NCI-H1436 (cell line): ENCODE measurements at regions not wholly inside any gene's neighbourhood (a gene's known extent, or its start where the extent isn't known, plus 50 kb on each side); places are given as distances from the start of the nearest gene placed in this dataset.

Experiments used
- DNase-seq: peaks from one replicate; lab custom pipeline; 2025; lab: John Stamatoyannopoulos, UW

DNA sequence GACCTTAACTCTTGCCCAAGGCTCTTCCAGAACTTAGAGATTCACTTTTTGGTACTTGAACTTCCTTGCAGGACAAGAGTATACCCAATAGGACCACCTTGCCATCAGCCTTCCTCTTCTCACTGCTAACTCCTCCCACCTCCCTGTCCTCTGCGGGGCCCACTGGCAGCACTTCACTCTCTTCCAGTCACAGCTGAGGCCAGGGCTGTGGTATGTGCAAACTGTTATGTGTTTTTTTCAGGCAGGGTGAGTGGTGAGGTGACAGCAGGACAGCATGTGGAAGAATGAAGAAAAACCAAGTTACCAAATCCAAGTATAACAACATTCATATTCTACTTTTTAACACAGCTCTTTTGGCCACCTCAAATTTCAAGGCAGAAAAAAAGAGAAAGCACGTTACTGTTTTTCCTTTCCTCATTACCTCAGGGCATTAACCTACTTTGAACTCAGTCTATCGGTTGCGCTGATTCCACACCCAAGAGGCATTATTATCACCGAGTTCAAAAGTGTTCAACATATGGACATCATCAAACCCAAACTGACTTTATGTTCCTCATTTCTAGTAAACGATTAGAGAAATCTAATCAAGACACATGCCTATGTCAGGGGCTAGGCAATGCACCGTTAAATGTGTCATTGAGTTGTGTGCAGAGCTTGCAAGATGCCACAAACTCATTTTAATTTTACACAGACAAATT lies 605.2 kb upstream of the SYT4 start:
- no peak for DNase-seq

DNA sequence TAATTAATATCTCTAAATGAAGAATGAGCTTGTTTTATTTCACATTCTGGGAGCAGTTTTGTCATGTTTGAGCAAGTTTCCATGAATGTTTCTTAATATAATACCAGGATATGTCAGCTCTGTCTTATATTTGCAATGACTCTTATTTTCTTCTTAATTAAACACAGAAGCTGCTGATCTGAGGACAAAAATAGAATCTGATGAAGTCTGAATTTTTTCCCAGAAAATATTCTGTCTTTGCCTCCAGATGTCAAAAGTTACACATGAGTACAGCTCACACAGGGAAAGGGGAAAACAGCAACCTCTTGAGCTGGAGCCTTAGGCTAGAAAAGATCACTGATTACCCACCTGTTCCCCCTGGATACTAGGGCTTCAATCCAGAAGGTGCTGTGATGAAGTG lies 606.6 kb upstream of the SYT4 start:
- DNase-seq: no peak

DNA sequence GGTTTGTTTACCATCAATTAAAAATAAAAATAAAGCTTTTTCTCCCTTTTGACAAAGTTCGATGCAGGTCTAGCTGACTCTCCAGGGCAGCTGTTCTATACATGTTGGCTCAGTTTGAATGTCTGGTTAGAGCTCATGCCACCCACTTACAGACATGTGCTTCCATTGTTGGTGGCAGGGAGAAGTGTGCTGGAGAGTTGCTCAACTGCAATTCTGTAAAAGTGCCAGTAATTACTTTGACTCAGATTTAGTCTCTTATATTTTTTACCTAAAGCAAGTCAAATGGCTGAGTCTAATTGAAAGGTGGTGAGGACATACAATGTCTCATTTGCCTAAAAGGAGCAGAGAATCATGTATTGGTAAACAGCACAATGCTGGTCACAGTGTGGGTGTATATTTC lies 609.1 kb upstream of the SYT4 start:
- peak; percentile 13 for DNase-seq

DNA sequence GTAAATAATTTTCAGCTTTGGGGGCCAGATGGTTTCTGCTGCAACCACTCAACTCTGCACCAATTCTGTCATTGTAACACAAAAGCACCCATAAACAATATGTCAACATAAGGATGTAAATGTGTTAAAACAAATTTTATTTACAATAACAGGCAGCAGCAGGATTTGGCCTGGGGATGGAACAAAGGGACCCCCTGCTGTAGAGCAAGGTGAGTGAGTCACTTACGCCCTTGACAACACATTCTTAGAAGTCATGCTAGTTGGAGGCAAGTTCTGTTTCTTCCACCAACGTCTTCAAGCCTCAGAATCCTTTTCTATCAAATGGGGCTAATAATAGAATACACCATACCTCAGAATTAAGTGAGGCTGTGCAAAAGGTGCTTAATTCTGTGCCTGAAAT lies 610.2 kb upstream of the SYT4 start:
- no peak for DNase-seq

DNA sequence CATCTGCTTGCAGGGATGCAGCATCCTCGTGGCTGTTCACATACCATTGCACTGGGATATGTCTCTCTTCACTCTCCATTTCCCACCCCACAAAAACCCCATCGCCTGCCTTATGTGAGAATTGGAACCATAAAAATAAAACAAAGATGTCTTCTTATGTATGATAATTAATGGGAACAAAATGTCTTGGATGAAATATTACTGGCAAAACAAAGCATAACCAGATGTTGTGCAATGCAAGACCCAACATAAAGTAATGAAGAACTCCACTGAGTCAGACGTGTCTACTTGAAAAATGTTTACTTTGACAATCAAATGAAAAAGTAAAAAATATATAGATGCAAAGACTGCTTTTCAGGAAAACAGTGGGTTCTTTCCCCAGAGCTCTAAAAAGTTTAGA lies 611.3 kb upstream of the SYT4 start:
- no peak for DNase-seq

DNA sequence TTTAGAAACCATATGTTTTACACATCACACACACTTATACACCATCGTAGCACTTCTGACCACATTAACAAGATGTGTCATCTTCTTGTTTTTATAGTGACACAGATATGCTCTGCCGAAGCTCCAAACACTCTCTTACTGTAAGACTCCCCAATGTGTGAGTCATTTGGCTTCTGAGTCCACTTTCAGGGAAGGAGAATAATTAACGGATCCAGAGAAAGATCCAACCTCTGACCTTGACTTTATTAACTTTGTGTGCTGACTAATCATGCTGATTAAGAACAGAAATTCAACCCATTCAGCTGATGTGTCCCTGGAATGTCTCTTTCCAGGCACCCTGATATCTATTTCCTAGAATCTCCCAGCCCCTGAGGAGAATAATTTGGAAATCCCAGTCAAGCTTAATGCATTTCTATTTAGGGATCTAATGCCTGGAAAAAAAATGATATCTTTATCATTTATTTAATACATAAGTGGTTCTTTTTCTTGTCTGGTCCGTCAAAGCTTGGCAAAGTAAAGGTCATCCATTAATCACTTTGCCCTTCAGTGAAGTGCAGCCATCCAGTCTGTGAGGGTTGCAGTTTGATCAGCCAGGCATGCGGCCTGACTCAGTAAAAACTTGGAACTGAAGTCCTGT lies 615.8 kb upstream of the SYT4 start:
- no peak for DNase-seq

DNA sequence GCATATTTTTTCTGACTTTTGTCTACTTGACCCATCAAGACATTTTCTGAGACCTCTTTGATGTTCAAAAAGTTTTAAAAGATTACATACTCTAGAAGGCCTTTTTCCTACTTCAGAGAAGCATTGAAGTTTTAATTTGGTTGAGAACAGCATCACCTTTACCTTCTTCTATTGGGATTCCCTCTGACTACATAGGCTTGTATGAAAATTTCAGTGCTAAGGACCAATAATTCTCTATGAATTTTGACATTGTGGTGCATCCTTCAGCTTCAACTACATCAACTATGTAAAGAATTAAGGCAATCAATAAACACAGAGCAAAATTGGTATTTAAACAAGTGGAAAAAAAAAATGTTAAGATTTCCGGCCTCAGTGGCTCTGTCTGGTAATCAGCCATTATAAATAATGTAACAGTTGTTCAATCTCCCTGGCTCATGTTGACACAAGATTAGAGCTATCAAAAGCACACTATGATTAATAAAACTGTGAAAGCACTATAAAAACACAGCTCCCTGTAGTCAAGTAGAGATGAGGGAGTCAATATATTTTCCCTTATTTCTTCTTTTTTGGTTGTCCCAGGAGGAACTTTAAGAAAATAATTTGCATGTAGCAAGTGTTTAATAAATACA lies 627.0 kb upstream of the SYT4 start:
- no peak for DNase-seq

DNA sequence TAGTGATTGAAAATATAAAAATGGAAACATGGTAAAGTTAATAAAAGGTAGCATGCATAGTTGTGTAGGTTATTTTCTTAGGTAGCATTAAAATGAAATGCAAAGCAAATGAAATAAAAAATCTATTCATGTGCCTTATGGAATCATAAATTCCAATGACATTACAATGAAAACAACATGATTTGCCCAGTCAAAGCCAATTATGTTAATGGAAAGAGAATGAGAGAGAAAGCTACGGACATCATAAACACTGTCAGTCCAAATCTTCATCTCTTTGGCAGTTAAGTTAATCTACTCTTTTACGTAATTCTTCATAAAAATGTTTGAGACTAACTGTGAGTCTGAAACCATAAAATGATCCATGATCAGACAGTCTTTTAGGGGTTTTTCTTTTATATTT lies 636.7 kb upstream of the SYT4 start:
- DNase-seq: no peak

DNA sequence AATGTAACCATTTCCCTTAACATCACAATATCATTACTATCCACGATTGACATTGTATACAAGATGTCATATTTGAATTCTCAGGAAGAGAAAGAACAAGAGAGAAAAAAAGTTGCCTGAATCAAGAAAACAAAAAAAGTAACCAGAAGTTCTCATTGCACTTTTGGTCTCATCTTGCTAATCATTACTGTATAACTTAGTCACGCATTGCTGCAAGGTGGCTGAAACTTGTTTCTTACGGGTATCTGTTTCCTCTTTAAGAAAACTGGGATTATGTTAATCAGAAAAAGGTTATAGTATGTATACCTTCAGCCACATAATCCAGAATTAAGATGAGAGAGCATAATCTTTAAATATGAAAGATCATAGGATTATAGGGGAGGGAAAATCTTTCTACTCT lies 639.7 kb upstream of the SYT4 start:
- no peak for DNase-seq

DNA sequence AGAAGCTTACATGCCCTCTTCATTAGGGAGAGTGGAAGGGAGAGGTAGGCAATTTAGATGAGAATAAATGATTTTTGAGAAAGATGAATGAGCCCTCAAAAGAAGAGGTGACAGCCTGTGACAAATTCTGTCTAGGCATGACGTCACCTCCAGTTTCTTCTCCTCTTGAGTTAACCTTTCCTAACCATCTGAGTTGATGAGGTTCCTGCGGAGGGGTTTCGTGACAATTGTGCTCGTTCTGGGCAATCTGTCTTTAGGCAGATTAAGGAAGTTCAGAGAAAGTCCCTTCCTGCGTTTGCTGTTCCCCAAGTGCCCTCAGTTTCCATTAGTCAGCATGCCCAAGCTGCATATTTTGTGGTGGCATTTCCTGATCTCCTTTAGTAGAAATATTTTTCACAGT lies 640.2 kb upstream of the SYT4 start:
- DNase-seq: no peak

DNA sequence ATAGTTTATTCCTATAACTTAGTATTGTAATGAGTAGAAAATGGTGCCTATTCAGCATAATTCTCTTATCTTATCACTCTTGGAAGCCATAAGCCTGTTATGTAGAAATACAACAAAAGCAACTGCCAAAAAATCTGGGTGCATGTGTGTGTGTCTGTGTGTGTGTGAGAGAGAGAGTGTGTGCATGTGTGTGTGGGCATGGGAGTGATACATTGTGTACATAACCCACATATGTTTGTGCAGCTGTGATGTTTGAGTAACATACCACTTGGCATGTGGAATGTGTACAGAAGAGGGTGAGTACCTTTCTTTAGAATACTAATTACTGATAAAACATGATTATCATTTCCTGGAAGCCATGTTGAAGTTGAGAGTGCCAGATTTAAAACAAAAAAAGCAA lies 642.3 kb upstream of the SYT4 start:
- no peak for DNase-seq

DNA sequence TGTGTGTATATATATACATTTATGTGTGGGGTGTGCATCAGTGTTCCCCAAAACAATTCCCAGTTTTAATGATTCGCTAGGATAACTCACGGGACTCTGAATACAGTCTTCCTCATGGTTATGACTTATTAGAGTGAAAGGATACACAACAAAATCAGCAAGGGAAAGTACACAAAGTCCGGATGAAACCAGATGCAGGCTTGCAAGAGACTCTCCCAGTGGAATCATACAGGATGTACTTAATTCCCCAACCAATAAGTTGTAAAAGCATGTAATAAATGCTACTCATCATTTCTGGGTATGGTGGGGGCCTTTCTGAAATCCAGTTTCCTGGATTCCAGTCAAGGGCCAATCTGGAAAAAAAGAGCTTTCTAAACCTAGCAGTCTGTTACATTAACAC lies 654.1 kb upstream of the SYT4 start:
- DNase-seq: no peak

DNA sequence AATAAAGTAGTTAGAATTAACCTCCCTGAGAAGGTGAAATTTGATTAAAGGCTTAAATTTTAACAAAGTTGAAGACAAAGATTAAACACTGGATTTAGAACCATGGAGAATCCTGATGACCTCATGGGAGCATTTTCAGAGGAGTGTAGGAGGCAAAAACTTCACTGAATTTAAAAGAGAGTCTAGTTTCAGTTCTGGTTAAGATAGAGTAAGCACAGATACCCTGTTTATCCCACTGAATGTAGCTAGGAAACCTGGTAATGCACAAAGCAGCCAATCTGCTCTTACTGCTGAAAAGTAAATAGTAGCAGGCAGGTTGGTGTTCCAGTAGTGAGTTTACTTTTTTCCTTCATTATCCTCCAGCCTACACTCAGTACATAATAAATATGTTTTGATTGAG lies 654.9 kb upstream of the SYT4 start:
- no peak for DNase-seq

DNA sequence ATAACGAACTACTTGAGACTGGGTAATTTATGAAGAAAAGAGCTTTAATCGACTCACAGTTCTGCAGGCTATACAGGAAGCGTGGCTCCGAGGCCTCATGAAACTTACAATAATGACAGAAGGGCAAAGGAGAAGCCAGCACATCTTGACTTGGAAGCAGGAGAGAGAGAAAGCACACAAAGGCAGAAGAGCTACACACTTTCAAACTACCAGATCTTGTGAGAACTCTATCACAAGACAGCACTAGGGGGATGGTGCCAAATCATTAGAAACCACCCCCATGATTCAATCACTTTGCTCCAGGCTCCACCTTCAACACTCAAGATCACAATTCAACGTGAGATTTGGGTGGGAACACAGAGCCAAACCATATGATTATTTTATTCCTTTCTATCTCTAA lies 655.9 kb upstream of the SYT4 start:
- no peak for DNase-seq

DNA sequence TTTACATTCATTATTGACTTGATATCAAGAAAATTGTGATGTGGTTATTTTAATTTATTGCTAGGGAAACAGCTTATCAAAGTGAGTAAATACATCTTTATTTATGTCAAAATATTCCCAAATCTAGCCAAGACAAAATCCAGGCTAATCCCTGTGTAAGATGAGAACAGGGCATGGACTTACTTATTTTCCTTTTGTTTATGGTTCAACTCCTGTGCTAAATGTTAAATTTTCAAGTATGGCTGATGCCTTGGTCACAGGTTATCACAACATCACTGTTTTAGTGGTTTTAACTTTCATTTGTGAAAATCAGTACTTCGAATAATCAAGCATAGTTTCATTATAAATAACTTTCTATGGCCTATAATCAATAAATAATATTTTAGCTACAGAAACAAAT lies 657.0 kb upstream of the SYT4 start:
- DNase-seq: no peak

DNA sequence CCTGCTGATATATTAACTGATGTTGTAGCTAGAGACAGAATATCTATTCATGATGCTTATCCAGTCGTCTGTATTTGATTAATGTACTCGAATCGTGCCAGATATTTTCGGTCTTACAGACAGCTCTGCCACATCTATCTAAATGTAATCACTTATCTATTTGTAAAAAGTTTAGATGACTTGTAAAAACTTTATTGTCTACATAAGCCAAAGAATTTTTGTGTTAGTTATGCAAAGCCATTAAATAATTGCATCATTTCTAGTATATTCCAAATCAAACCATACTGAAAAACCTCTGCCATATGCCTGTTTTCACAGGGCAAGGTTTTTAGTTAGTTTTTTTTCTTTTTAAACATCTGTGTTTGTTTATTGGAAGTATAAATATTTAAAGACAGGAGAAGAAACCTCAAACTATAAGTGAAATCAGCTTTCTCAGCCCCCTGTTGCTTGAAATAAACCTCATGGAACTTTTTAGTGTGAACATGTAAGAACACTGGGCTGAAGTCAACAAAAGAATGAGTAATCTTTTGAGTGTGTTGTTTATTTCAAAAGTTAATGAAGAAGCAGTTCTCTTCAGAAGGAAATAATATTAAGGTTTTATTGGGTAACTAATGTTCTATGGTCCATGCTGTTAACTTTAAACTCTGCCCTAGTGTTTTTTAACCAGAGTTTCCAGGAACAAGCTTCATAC lies 657.6 kb upstream of the SYT4 start:
- DNase-seq: no peak

DNA sequence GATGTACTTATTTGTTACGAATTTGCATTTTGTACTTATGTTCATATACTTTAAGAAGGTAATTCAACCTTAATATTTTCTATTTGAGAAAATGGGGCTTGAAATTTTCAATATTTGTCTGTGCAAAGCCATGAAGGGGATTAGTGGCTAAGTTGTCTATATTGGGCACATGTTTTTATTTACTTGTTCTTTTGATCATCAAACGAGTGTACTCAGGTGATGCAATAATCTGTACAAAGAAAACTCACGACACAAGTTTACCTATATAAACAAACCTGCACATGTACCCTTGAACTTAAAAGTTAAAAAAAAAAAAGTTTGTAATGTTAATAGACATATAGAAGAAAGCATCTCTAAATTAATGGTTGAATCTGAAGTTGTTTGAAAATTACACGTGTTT lies 658.9 kb upstream of the SYT4 start:
- no peak for DNase-seq

DNA sequence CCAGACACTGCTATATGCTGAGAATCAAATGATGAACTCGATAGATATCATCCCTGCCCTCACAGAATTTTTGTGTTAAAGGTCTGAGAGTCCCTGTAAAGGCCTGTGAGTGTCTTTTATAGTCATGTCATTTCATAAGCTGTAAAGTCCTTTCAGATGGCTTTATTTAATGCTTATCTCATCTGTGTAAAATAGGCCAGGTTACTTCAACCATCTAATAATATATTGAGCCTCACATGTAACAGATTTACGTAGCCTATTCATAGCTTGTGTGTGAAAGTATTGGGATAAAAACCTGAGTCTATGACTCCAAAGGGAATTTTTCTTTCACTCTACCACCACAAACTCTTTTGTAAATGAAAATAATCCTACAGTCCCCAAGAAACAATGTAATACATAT lies 672.0 kb upstream of the SYT4 start:
- no peak for DNase-seq

DNA sequence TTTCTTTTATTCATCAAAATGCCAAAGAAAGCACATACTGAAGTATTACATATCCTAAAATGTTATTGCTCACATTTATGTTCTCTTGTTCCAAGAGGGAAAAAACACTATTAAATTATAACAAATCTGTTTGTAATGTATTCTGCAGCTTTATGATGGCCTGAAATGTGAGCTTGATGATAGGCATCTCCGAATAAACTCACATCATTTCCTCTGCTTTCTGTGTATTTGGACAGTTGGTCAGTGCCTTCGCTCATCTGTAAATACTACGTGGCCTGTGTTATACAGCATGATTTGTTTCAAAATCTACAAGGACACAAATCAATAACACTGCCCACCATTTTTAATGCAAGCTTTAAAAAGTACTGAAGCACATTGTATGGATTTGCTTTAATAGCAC lies 672.8 kb upstream of the SYT4 start:
- no peak for DNase-seq

DNA sequence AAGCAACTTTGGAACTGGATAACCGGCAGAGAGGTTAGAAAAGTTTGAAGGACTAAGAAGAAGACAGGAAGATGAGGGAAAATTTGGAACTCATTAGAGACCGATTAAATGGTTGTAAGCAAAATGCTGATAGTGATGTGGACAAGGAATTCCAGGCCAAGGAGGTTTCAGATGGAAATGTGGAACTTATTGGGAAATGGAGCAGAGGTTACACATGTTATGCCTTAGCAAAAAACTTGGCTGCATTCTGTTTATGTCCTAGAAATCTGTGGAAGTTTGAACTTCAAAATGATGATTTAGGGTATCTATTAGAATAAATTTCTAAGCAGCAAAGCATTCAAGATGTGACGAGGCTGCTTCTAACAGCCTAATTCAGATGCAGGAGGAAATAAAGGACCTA lies 675.1 kb upstream of the SYT4 start:
- DNase-seq: no peak

DNA sequence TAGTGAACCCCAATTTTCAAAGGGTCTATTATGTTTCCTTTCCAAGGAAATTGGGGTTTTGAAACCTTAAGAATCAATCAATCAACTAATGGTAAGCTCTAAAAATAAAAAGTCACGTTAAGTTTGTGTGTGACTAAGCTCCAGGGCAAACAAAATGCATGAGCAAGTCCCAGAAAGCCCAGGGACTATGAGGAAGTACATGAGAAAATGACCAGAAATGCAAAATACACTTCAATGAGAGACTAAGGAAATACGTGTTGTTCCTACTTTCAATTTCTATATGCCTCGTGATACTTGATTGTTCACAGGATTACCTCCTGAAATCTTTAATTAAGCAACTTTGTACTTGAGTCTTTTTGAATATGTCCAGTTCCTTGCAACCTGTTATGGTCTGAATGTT lies 684.4 kb upstream of the SYT4 start:
- DNase-seq: no peak

DNA sequence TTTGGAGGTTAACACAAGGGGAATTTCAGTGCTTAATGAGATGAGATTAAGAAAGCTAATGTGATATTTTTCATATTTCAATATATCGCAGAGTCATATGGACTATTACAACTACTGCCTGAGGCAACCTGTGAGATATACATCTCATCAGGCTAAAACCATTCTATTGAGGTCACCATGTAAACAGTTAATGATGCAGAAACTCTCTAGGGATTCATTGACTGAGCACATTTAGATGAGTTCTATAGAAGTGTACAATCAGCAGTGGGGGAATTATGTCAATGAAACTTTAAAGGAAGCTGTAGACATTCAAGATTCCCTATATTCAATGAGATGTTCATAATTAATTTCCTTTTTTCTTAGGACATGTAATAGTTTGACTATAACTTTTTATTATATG lies 687.4 kb upstream of the SYT4 start:
- DNase-seq: no peak

DNA sequence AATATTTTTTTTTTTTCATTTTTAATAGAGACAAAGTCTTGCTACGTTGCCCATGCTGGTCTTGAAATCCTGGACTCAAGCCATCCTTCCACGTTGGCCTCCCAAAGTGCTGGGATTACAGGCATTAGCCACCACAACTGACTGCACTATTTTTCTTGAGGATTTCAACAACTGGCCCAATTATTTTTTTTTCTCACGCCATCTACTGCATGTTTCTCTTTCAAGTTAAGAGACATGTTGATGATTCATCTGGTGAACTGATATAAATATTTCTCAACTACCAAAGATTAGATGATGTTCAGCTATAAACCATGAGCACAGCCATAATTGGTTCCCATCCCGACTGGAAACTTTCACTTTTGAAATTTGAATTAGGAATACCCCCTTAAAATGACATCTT lies 688.4 kb upstream of the SYT4 start:
- DNase-seq: no peak
